H1 (cell line): ENCODE measurements at regions not wholly inside any gene's neighbourhood (a gene's known extent, or its start where the extent isn't known, plus 50 kb on each side); places are given as distances from the start of the nearest gene placed in this dataset.

Source experiments
- CTCF ChIP-seq, 3 experiments: IDR thresholded peaks; 1 replicate in 2 of 3; 2 replicates in 1 of 3; pipeline versions ENCODE4 v1.5.1 to v1.6.1; 2011; ENCODE audit warnings: low read length in 3 of 3, mild to moderate bottlenecking in 3 of 3, inconsistent platforms in 2 of 3, low read depth in 1 of 3, moderate library complexity in 1 of 3; ENCODE audit not compliant: insufficient read depth in 1 of 3; ENCODE audit errors: control extremely low read depth in 1 of 3
- POLR2A ChIP-seq, 2 experiments: IDR thresholded peaks; 1 replicate in 1 of 2; 2 replicates in 1 of 2; pipeline ENCODE4 v1.6.1; 2011; ENCODE audit warnings: low read depth in 2 of 2, low read length in 2 of 2, mild to moderate bottlenecking in 2 of 2; ENCODE audit errors: control extremely low read depth in 1 of 2
- SP1 ChIP-seq: IDR thresholded peaks from 2 replicates; pipeline ENCODE4 v1.6.1; 2011; ENCODE audit warnings: low read depth, low read length
- YY1 ChIP-seq: IDR thresholded peaks from 2 replicates; pipeline ENCODE4 v1.6.1; 2011; ENCODE audit warnings: low read depth, mild to moderate bottlenecking, low read length
- ZNF274 ChIP-seq: IDR thresholded peaks from 2 replicates; pipeline ENCODE4 v1.7.0; 2012; ENCODE audit warnings: low read length, borderline replicate concordance; ENCODE audit errors: extremely low read depth

GRCh38 chr2:118618279-118618678 lies 229.2 kb downstream of the EN1 start:
- no peak for TF ChIP-seq CTCF (IDR thresholded peaks at IDR 0.05; ENCODE audit: control extremely low read depth in 1 of 3, insufficient read depth in 1 of 3, low read depth in 1 of 3, low read length in 3 of 3)
- TF ChIP-seq POLR2A (IDR thresholded peaks at IDR 0.05; ENCODE audit: control extremely low read depth in 1 of 2, low read depth in 2 of 2, low read length in 2 of 2): no peak
- TF ChIP-seq YY1: no peak
- no peak for TF ChIP-seq ZNF274
- no peak for TF ChIP-seq SP1
